ENCODE measurements at regions not wholly inside any gene's neighbourhood (a gene's known extent, or its start where the extent isn't known, plus 50 kb on each side); places are given as distances from the start of the nearest gene placed in this dataset.
A peak's percentile ranks its signal among the peaks of the same experiment; 100 is the strongest.

- ATAC-seq = no peak
These were observed 177.4 kb upstream of the UBL3 start for GRCh38 chr13:30027569-30028455.

GRCh38 chr13:30026909-30027308 is 176.5 kb upstream of the UBL3 start:
- ATAC-seq = no peak

GRCh38 chr13:30026093-30026492 is 175.7 kb upstream of the UBL3 start:
- no peak for ATAC-seq

GRCh38 chr13:30025351-30025750 is 174.9 kb upstream of the UBL3 start:
- ATAC-seq = no peak

GRCh38 chr13:30024125-30024865 is 173.9 kb upstream of the UBL3 start:
- no peak for ATAC-seq

- ATAC-seq = no peak
These were observed 172.9 kb upstream of the UBL3 start for GRCh38 chr13:30023196-30023895.

GRCh38 chr13:30022796-30023195 is 172.4 kb upstream of the UBL3 start:
- ATAC-seq = no peak

- ATAC-seq = no peak
These were observed 171.8 kb upstream of the UBL3 start for GRCh38 chr13:30022256-30022655.

- ATAC-seq = no peak
These were observed 171.2 kb upstream of the UBL3 start for GRCh38 chr13:30021611-30022010.

- ATAC-seq = no peak
These were observed 170.4 kb upstream of the UBL3 start for GRCh38 chr13:30020726-30021312.

- no peak for ATAC-seq
These were observed 169.5 kb upstream of the UBL3 start for GRCh38 chr13:30019648-30020626.

GRCh38 chr13:30017880-30018279 is 167.5 kb upstream of the UBL3 start:
- no peak for ATAC-seq

- ATAC-seq = no peak
These were observed 166.0 kb upstream of the UBL3 start for GRCh38 chr13:30016398-30016797.

- no peak for ATAC-seq
These were observed 159.0 kb upstream of the UBL3 start for GRCh38 chr13:30009411-30009810.

- ATAC-seq = no peak
These were observed 155.8 kb upstream of the UBL3 start for GRCh38 chr13:30006246-30006645.

- no peak for ATAC-seq
These were observed 153.8 kb upstream of the UBL3 start for GRCh38 chr13:30004204-30004603.

GRCh38 chr13:30002577-30002976 is 152.2 kb upstream of the UBL3 start:
- peak; percentile 32 to 49 for ATAC-seq

- no peak for ATAC-seq
These were observed 150.0 kb upstream of the UBL3 start for GRCh38 chr13:30000370-30000765.

- no peak for ATAC-seq
These were observed 149.3 kb upstream of the UBL3 start for GRCh38 chr13:29999492-30000369.

GRCh38 chr13:29996316-29996715 is 145.9 kb upstream of the UBL3 start:
- no peak for ATAC-seq
